ENCODE measurements at regions not wholly inside any gene's neighbourhood (a gene's known extent, or its start where the extent isn't known, plus 50 kb on each side); places are given as distances from the start of the nearest gene placed in this dataset.
A peak's percentile ranks its signal among the peaks of the same experiment; 100 is the strongest.

GRCh38 chr3:74752290-74752689 lies 137.8 kb upstream of the CNTN3 start:
- Histone ChIP-seq H3K27me3 (no peaks in the 10 kb centered on the region), H3K4me1 (no peaks in the 10 kb centered on the region), H3K36me3 (no peaks in the 10 kb centered on the region), H3K4me3 (no peak overlapping the region), H3K27ac (no peak overlapping the region), H3K9me3 (no peaks in the 10 kb centered on the region)
- TF ChIP-seq POLR2AphosphoS5 (IDR thresholded peaks at IDR 0.05), result no peak
- no peak for TF ChIP-seq EP300 (IDR thresholded peaks at IDR 0.05)
- no peak for TF ChIP-seq POLR2A (IDR thresholded peaks at IDR 0.05)
- TF ChIP-seq, protein P1, sequence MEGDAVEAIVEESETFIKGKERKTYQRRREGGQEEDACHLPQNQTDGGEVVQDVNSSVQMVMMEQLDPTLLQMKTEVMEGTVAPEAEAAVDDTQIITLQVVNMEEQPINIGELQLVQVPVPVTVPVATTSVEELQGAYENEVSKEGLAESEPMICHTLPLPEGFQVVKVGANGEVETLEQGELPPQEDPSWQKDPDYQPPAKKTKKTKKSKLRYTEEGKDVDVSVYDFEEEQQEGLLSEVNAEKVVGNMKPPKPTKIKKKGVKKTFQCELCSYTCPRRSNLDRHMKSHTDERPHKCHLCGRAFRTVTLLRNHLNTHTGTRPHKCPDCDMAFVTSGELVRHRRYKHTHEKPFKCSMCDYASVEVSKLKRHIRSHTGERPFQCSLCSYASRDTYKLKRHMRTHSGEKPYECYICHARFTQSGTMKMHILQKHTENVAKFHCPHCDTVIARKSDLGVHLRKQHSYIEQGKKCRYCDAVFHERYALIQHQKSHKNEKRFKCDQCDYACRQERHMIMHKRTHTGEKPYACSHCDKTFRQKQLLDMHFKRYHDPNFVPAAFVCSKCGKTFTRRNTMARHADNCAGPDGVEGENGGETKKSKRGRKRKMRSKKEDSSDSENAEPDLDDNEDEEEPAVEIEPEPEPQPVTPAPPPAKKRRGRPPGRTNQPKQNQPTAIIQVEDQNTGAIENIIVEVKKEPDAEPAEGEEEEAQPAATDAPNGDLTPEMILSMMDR (IDR thresholded peaks at IDR 0.05), result no peak
- no peak for ATAC-seq (ENCODE audit: low FRiP score in 2 of 2)
- 86 to 90% methylated on average over 6 to 7 of the region's 7 CpGs for WGBS, 2 donors
- peak in 1 of 2 donors; percentile 35 for DNase-seq

GRCh38 chr3:74751775-74752174 lies 137.3 kb upstream of the CNTN3 start:
- Histone ChIP-seq H3K4me1 (no peaks in the 10 kb centered on the region), H3K36me3 (no peaks in the 10 kb centered on the region), H3K27ac (no peak overlapping the region), H3K27me3 (no peaks in the 10 kb centered on the region), H3K4me3 (no peak overlapping the region), H3K9me3 (no peaks in the 10 kb centered on the region)
- 80 to 91% methylated on average over 4 to 7 of the region's 7 CpGs for WGBS, 2 donors
- TF ChIP-seq POLR2A (IDR thresholded peaks at IDR 0.05) (no peak), EP300 (IDR thresholded peaks at IDR 0.05) (no peak)
- ATAC-seq (ENCODE audit: low FRiP score in 2 of 2) (no peak), DNase-seq (no peak)

GRCh38 chr3:74750901-74751300 lies 136.4 kb upstream of the CNTN3 start:
- H3K4me3 ChIP-seq, result no peak overlapping the region
- no peaks in the 10 kb centered on the region for H3K36me3 ChIP-seq
- no peaks in the 10 kb centered on the region for H3K4me1 ChIP-seq
- WGBS, 2 donors, result 84 to 95% methylated on average over 1 to 4 of the region's 4 CpGs
- H3K9me3 ChIP-seq, result no peaks in the 10 kb centered on the region
- DNase-seq (peak in 1 of 2 donors; percentile 36), ATAC-seq (ENCODE audit: low FRiP score in 2 of 2) (no peak)
- TF ChIP-seq EP300 (IDR thresholded peaks at IDR 0.05) (no peak), POLR2A (IDR thresholded peaks at IDR 0.05) (no peak), POLR2AphosphoS5 (IDR thresholded peaks at IDR 0.05) (no peak)
- TF ChIP-seq, protein P1 (IDR thresholded peaks at IDR 0.05), result no peak
- H3K27me3 ChIP-seq, result no peaks in the 10 kb centered on the region
- H3K27ac ChIP-seq, result no peak overlapping the region

DNA sequence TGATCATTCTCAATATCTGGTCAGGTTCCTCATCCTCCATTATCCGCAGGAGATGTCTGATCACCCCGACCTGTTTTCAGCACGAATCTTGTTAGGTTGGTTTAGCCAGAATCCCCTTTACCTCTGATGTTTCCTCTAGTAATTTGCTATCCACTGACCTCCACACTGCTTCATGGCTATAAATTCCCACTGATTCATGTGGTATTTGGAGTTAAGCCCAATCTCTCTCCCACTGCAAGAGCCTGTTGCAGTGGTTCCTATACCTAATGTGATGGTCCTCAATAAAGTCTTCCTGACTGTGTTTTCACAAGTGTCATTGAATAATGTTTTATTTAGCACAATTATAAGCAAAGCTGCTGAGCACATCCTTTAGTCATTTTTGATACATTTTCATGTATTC lies 124.8 kb upstream of the CNTN3 start:
- TF ChIP-seq, protein P1 (IDR thresholded peaks at IDR 0.05), result no peak
- TF ChIP-seq POLR2AphosphoS5 (IDR thresholded peaks at IDR 0.05) (no peak), EP300 (IDR thresholded peaks at IDR 0.05) (no peak), POLR2A (IDR thresholded peaks at IDR 0.05) (no peak)
- H3K27ac ChIP-seq, result no peak overlapping the region
- H3K9me3 ChIP-seq, result no peaks in the 10 kb centered on the region
- H3K4me1 ChIP-seq, result no peaks in the 10 kb centered on the region
- WGBS, 2 donors, result 86 to 87% methylated on average over 3 of the region's 3 CpGs
- no peak overlapping the region for H3K4me3 ChIP-seq
- H3K27me3 ChIP-seq, result no peaks in the 10 kb centered on the region
- no peak for ATAC-seq (ENCODE audit: low FRiP score in 2 of 2)
- no peaks in the 10 kb centered on the region for H3K36me3 ChIP-seq
- no peak for DNase-seq

DNA sequence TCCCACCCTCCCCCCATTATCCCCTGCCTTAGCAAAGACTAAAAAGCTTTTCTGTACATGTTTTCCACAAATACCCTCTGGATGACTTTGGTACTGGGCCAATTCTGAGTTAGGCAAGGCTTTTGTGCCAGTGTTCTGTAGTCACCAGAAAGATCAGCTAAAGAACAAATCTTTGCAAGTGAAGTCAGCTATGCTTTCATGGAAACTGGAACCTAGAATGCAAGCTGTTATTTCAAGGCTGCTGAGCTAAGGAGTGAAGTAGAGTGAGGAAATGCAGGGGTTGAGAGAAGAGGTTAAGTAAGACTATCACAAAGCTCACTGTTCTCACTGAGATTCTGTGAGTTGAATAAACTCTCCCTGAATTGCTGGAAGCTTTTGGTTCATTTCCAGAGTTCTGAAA lies 107.8 kb upstream of the CNTN3 start:
- ATAC-seq (ENCODE audit: low FRiP score in 2 of 2) (no peak), DNase-seq (no peak)
- Histone ChIP-seq H3K36me3 (no peaks in the 10 kb centered on the region), H3K27ac (no peak overlapping the region), H3K4me3 (no peak overlapping the region), H3K4me1 (no peaks in the 10 kb centered on the region), H3K27me3 (no peaks in the 10 kb centered on the region), H3K9me3 (no peaks in the 10 kb centered on the region)
- TF ChIP-seq EP300 (IDR thresholded peaks at IDR 0.05) (no peak), POLR2AphosphoS5 (IDR thresholded peaks at IDR 0.05) (no peak), POLR2A (IDR thresholded peaks at IDR 0.05) (no peak)
- TF ChIP-seq, protein P1 (IDR thresholded peaks at IDR 0.05), result no peak

Data from upper lobe of left lung (tissue), 6 donors.